NCI-H82 treated with DMSO at 0.1 percent for 48 hours (cell line): ENCODE measurements at regions not wholly inside any gene's neighbourhood (a gene's known extent, or its start where the extent isn't known, plus 50 kb on each side); places are given as distances from the start of the nearest gene placed in this dataset.
"Not testable (repeated sequence)": the region's sequence is repeated elsewhere in the genome, so short reads cannot be mapped to it uniquely, and the experiment has no call there.

Source experiments
- DNase-seq: peaks from one replicate; lab custom pipeline; 2025; ENCODE audit not compliant: unreplicated experiment; lab: John Stamatoyannopoulos, UW

GRCh38 chr12:28689398-28690175 lies 459.5 kb upstream of the FAR2 start:
- no peak for DNase-seq

GRCh38 chr12:28693565-28694219 lies 455.4 kb upstream of the FAR2 start:
- no peak for DNase-seq

- DNase-seq, result no peak
These were observed 450.5 kb upstream of the FAR2 start for GRCh38 chr12:28698553-28698952.

- no peak for DNase-seq
These were observed 450.0 kb upstream of the FAR2 start for GRCh38 chr12:28699029-28699428.

GRCh38 chr12:28700161-28700560 lies 448.9 kb upstream of the FAR2 start:
- no peak for DNase-seq

- no peak for DNase-seq
These were observed 444.5 kb upstream of the FAR2 start for GRCh38 chr12:28704477-28705169.

DNA sequence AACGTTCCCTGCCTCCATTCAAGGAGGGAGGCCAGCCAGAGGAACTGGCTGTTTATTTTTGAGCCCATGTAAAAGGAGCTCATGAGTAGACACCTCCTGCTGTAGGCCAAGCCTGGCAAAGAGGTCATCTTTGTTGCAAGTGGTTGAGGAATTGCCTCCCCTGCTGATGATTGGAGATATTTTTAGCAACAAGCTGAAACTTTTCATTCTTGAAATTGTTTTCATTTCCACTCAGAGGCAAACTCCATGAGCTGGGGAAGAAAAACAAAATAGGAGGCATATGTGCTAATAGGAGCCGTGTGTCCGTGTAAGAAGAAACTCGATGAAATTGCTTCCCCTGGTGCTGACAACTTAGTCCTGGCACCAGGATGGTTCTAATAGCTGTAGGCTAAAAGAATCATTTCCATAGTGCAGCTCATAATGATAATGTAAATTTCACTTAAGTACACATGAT lies 440.1 kb upstream of the FAR2 start:
- no peak for DNase-seq

- no peak for DNase-seq
These were observed 438.9 kb upstream of the FAR2 start for GRCh38 chr12:28709986-28710685.

- no peak for DNase-seq
These were observed 438.2 kb upstream of the FAR2 start for GRCh38 chr12:28710882-28711281.

GRCh38 chr12:28711421-28711820 lies 437.7 kb upstream of the FAR2 start:
- DNase-seq, result no peak

DNA sequence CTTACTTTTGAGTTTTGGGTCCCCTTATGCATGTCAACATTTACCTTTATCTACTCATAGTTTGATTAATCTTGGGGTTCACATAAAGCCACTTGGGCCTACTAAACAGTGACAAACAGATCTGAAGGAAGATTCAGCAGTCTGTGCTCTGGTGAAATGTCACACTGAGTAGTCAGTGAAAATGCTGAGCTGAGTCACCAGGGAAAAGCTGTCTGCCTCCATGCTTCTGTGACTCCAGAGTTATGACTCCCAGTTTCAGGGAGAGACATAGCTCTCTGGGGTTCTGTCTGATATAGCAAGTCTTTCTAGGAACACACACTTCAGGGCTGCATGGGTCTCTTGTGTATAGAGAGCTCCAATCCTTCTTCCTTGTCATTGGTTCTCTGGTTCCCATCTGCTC lies 406.3 kb upstream of the FAR2 start:
- DNase-seq, result no peak

DNA sequence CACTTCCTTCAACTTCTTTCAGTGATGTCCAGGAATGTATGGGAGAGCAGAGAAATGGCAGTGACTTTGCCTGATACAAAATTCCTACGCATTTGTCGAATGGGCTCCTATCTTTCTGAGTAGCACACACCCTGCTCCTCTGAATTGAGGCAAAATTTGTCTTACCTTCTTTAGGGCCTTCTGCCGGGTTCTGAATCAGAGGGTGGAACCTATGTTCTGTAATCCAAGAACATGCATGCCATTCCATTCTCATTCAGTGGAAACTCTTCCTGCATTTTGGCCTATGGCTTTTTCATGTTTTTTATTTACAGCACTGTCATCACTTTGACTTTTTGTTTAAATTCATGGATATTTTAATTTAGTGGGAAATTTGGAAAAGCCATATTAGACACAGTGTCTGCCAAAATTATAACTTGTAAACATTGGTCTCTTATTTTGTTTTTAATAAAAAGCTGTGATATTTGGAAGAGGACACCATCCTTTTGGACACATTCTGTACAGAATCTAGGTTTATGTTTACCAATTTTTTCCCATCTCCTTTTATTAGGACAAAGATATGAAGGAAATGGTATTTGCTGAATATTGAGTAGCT lies 402.2 kb upstream of the FAR2 start:
- no peak for DNase-seq

GRCh38 chr12:28750946-28751685 lies 398.0 kb upstream of the FAR2 start:
- no peak for DNase-seq

DNA sequence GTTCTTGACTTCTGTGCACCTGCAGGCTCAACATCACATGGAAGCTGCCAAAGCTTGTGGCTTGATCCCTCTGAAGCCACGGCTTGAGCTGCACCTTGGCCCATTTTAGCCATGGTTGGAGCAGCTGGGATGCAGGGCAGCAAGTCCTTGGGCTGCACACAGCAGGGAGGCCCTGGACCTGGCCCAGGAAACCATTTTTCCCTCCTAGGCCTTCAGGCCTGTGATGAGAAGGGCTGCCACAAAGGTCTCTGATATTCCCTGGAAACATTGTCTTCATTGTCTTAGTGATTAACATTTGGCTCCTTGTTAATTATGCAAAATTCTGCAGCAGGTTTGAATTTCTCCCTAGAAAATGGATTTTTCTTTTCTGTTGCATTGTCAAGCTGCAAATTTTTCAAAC lies 394.1 kb upstream of the FAR2 start:
- DNase-seq, result no peak

DNA sequence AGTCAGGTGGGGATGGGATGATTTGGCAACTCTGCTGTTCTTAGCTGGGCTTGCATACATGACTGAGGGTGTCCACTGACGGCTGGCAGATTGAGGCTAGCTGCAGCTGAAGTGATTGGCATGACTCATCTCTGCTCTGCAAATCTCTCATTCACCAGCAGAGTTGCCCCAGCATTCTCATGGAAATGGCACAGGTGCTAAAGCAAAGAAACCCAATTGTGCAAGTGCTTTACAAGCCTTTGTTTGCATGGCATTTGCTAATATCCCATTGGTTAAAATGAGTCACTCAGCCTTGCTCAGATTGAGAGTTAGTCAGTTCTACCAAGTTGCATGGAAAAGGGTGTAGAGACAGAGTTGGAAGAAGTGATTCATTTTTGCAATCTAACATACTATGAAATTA lies 389.7 kb upstream of the FAR2 start:
- DNase-seq, result no peak

DNA sequence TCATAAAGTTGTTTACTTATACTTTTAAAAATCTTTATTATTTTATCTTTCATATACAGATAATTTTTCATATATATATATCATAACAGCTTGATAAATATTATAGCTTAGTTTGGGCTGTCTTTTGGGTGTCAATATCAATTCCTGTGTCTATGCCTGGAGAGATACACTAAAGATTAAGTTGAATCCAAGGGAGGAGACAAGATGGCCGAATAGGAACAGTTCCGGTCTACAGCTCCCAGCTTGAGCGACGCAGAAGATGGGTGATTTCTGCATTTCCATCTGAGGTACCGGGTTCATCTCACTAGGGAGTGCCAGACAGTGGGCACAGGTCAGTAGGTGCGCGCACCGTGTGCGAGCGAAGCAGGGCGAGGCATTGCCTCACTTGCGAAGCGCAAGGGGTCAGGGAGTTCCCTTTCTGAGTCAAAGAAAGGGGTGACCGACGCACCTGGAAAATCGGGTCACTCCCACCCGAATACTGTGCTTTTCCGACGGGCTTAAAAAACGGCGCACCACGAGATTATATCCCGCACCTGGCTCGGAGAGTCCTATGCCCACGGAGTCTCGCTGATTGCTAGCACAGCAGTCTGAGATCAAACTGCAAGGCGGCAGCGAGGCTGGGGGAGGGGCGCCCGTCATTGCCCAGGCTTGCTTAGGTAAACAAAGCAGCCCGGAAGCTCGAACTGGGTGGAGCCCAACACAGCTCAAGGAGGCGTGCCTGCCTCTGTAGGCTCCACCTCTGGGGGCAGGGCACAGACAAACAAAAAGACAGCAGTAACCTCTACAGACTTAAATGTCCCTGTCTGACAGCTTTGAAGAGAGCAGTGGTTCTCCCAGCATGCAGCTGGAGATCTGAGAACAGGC lies 388.8 kb upstream of the FAR2 start:
- not testable (repeated sequence) for DNase-seq

DNA sequence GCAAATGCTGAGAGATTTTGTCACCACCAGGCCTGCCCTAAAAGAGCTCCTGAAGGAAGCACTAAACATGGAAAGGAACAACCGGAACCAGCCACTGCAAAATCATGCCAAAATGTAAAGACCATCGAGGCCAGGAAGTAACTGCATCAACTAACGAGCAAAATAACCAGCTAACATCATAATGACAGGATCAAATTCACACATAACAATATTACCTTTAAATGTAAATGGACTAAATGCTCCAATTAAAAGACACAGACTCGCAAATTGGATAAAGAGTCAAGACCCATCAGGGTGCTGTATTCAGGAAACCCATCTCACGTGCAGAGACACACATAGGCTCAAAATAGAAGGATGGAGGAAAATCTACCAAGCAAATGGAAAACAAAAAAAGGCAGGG lies 387.2 kb upstream of the FAR2 start:
- DNase-seq, result not testable (repeated sequence)

- DNase-seq, result no peak
These were observed 382.7 kb upstream of the FAR2 start for GRCh38 chr12:28766398-28766797.

DNA sequence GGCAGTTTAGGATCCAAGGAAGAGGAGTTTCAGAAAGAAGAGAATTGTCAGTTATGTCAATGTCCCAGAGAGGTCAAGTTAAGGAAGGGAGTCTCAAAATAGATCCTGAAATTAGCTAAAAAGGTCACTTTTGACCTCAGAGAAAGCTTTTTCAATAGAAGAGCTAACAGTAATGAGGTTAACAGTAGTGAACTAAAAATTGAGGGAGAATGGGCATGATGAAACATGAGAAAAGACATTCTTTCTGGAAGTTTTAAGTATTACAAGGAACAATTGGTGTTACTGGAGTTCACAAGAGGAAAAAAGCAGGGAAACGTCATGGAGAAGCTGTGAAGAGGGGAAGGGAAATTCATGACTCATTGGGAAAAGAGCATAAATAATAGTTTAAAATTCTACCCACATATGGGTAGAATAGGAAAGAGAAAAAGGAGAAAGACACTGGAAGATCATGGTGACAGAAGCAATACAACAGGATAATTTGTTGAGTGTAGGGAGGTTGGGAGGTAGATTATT lies 381.2 kb upstream of the FAR2 start:
- no peak for DNase-seq
